Tongue (tissue), 1 donor: ENCODE measurements at regions not wholly inside any gene's neighbourhood (a gene's known extent, or its start where the extent isn't known, plus 50 kb on each side); places are given as distances from the start of the nearest gene placed in this dataset.
A peak's percentile ranks its signal among the peaks of the same experiment; 100 is the strongest.
"Not testable (repeated sequence)": the region's sequence is repeated elsewhere in the genome, so short reads cannot be mapped to it uniquely, and the experiment has no call there.

ENCODE experiments used
- DNase-seq: peaks from one replicate; pipeline ENCODE4 v3.0.0-alpha.2; 2015

DNA sequence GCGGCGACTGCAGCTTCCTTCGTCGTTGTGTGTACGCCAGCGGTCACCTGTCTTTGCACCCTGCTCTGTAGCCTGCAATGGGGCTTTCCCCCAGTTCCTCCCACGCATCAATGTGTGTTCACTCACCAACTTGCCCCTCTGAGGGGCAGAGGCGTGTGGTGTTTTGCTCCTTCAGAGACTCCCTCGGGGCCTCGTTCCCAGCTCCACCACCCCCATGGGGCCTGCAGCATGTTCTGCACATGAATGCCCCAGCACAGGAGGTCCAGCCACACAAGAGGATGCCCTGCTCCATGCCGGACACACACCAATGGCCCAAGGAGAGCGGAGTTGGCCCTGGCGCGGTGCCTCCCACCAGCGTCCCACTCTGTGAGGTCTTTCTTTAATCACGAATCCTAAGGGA lies 196.8 kb downstream of the BANP start:
- DNase-seq = not testable (repeated sequence)

DNA sequence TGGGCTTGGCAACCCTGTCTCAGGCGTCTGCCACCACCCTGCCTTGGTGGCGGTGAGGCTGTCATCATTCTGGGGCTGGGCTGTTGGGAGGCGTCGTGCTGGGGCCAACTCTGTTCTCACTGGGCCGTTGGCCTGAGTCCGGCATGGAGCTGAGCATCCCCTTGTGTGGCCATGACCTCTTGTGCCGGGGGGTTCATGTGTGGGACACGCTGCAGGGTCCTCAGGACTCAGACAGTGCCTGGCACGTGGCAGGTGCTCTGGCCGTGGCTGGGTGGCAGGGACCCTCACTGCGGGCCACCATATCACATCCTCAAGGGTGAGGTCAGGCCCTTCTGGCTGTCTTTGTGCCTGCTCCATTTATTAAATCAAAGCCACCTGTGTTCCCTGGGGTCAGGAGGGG lies 197.4 kb downstream of the BANP start:
- not testable (repeated sequence) for DNase-seq

DNA sequence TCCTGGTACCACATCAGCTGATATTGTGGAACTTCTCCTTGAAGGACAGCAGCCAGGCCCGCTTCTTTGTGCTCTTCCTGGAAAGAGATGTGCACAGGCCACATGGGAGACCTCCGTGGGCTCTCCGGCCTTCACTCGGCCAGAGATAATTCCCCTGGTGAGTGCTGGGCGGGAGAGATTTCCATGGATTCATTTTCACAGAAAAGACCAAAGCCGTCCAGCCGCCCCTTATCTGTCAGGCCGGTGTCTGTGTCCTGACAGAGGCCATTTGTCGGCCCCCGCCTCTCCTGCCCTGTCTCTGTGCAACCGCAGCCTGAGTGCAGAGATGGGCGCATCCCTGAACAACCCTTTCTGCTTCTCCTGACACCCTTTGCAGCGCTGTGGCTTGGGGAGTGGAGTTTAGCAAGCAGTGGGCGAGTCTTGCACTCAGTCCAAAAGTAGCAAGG lies 197.9 kb downstream of the BANP start:
- not testable (repeated sequence) for DNase-seq

DNA sequence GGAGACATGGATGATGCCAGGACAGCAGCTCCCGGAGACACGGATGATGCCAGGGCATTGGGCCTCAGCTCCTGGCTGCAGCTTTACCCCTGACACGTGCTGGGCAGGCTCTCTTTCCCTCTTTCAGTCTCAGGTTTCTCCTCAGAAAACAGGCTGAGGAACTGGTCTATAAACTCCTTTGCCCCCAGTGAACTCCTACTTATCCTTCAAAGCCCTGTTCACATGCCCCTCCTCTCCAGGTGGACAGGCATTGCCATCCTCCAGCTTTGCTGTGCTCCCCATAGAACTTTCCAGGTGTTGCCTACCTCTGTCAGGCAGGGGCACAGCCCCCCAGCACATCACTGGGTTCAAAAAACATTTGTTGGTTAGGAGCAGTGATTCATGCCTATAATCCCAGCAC lies 198.4 kb downstream of the BANP start:
- DNase-seq = not testable (repeated sequence)

DNA sequence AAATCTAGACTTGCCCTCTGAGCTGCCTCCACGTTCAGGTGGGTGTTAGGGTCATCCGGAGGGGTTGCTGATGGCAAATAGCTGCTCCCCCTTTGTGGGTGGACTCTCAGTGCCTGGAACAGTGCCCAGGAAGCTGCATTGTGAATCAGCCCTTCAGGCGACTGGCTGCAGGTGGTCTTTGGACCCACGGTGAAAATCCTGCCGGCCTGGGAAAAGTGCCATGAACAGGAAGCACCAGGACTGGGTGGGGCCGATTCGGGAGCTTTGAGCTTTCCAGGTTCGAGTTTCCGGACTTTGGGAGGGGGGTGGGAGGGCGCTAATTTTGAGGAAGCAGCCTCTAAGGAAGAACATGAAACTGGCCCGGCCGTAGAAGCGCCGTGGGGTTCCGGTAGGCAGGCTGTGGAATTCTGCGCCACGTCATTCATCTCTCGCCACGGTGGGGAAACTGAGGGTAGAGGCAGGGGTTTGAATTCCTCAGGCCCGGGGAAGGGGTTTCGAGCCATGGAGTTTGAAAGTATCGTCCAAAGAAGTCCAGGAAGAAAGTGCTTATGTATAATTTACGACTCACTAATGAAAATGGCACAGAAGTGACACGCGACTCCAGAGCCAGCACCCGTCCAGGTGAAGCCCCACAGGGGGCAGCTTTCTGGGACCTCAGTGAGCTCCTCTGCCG lies 199.4 kb downstream of the BANP start:
- not testable (repeated sequence) for DNase-seq

DNA sequence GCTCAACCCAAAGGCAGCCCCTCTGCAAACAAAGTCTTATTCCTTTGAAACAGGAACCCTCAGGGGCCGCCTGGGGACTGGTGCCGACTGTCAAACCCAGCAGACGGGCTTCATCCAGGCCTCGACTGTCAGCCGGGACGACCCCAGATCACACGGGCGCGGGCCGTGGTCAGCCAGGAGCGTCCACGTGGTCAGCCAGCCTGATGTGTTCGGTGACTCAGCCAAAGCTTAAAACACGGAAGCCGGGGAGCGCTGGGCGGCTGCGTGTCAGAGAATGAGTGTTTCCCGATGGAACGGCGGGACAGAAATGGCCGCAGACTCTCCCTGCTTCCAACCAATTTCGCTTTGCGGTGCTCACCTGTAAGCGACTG lies 199.9 kb downstream of the BANP start:
- not testable (repeated sequence) for DNase-seq

DNA sequence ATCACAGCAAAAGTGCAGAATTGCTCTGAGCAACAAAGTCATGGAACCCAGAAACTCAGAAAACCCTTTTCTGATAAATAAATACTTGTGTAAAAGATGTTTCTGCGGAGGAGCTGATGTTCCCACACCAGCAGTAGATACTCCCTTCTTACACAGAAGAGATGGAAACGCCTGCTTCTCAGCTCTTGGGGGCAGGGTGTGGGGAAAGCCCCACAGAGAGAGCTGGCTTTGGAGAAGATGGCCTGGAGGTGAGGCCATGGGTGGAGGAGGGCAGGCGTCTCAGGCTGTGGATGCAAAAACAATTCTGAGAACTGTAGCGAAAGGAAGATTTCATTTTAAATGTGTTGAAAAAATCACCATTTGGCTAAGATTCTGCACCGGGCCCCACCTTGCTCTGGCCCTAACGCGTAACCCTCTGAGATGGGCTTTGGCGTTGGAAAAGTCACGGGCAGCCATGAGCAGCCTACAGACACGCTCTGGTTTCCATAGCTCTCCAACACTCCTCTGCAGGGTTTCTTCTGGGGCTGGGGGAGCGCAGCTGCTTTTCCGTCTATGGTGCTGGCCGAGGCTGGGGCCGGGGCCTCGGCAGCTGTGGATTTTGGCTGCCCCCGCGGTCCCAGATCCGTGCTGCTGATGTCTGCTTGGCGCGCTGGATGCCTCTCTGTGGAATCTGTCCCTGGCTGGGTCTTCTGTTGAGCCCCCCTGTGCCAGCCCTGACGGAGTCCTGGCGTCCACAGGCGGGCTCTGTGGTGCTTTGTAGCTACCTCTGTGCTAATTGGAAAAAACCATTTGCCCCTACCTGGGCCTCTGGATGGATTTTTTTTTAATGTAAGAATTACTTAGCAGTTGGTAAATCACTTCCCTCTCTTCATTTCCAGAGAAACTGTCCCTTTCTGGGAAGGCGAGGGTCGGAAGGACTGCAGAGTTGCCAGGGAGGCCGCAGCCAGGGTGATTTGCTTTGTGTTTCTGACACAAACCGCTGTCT lies 200.9 kb downstream of the BANP start:
- peak; percentile 88 for DNase-seq

DNA sequence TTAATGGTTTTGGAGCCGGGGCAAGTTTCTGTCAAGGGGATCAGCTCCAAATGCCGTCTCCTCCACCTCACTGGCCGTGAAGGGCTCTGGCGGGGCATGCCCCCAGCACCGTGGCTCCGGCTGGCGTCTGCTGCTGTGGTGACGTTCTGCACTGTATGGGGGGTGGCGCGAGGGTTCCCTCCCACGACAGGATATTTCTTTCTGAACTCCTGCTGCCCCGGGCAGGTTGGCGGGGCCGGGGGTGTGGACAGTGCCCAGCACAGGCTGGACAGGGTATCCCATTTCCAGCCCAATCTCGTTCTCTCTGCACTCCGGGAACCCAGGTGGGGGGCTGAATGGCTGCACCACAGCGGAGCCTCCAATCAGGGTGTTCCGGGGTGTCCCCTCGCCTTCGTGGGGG lies 201.6 kb downstream of the BANP start:
- not testable (repeated sequence) for DNase-seq

DNA sequence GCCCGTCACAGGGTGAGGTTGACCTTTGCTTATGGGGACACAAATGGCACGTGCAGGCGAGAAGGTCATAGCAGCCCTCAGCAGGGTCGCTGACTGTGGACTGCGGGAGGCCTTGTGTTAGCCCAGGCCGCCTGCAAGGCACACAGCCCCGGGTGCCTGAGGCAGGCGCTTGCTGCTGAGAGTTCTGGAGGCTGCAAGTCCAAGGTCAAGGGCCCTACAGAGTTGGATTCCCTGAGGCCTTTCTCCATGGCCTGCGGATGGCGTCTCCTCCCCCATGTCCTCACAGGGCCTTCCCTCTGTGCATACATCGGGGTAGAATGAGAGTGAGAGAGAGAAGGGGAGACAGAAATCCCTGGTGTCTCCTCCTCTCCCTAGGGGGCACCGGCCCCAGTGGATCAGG lies 202.3 kb downstream of the BANP start:
- not testable (repeated sequence) for DNase-seq

DNA sequence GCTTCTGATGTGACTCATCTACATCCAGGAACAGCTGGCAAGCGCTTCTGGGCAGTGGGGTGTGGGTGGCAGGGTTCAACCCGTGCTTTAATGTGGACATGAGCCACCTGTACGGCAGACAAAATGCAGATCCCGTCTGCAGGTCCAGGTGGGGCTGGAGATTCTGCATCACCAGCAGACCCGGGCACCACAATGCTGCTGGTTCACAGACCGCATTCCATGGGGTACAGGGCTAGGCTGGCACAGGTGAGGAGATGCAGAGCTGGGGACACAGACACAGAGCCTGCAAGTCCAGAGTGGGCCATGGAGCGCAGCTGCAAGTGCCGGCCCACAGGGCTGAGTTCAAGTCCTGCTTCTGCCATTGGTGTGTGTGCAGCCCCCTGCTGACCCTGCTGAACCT lies 203.7 kb downstream of the BANP start:
- not testable (repeated sequence) for DNase-seq

DNA sequence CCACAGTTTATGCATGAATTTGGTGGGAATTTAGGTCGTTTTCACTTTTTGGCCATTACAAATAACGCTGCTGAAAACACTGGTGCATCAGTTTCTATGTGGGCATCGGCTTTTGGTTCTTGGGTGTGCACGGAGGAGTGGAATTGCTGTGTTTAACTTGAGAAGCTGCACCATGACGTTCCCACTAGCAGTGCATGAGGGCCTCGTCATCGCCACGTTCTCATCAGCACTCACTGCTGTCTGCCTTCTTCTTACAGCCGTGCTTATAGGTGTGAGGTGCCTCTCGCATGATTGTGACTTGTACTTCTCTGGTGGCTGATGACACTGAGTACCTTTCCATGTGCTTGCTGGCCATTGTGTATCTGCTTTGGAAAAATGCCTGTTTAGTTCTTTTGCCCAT lies 204.4 kb downstream of the BANP start:
- DNase-seq = not testable (repeated sequence)

DNA sequence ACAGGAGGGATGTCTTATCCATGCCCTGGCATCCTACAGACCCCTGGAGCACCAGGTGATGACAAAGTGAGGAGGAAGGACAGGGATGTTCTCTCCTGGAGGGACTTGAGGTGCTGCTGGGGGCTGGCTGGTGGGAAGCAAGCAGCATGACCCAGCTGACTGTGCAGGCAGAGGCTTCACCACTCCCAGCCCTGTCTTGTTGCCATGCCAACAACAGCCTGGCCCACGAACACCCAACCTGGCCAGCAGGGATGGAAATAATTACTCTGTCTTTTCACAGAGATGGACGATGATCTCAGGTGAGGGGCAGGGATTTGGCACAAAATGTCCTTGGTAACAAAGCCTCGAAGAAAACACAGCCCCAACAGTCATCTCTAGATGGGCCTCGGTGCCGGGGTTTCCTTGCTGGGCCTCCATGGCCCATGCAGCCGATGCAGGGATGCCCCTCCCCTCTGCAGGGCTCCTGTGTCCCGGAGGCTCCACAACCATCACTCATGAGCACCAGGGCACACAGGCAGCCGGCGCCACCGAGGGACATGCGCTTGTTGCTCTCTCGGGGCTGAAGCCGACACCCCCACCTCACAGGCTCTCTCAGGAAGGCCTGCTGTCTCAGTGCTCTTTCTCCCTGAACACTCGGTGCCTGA lies 205.5 kb downstream of the BANP start:
- not testable (repeated sequence) for DNase-seq

DNA sequence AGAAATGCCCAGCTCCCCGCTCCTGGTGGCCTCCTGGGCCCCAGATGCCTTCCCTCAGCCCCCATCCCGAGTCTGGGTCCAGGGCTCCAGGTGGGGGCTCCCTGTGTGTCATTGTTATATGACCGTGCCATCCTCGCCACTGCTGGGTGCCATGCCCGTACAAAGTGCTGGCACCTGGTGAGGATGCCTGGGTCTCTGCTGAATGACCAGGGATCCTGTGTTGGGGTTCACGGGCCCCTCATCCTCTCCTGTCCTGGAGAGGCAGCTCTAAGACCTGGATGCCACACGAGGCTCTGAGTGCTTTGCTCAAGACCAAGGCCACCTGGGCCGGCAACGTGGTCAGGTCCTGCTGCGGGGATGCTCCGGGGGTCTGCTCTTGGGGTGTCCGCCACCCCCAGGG lies 206.5 kb downstream of the BANP start:
- not testable (repeated sequence) for DNase-seq

DNA sequence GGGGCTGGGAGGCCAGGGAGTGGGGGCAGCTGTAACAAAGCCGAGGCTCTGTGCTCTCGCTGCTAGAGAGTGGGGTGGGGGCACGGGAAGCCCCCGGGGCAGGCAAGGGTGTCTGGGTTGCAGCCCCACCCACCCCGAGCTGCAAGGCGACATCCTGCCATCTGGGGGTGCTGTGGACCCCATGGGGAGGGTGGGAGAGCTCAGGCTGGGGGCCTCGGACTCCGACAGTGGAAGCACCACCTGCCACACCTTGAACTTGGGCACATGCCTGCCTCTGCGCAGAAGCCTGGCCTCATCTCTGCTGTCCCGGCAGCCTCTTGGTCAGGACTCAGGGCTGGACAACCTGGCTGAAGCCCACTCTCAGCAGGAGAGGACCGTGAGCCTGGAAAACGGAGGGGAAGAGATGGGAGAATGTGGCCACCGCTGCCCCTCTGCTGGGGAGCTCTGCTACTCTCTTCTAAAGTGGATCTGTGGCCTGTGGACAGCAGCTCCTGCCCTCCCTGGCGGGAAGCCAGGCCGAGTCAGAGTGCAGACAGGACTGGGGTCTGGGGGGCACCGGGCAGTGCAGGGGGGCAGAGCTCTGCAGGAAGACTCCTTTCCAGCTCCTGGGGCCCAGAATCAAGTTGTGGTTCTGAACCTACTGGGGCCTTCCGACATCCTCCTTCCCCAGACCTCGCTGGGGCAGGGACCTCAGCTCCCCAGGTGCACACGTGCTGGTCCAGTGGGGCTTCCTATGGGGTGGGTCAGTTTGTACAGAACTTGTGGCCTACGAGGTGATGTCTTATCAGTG lies 207.2 kb downstream of the BANP start:
- DNase-seq = not testable (repeated sequence)

DNA sequence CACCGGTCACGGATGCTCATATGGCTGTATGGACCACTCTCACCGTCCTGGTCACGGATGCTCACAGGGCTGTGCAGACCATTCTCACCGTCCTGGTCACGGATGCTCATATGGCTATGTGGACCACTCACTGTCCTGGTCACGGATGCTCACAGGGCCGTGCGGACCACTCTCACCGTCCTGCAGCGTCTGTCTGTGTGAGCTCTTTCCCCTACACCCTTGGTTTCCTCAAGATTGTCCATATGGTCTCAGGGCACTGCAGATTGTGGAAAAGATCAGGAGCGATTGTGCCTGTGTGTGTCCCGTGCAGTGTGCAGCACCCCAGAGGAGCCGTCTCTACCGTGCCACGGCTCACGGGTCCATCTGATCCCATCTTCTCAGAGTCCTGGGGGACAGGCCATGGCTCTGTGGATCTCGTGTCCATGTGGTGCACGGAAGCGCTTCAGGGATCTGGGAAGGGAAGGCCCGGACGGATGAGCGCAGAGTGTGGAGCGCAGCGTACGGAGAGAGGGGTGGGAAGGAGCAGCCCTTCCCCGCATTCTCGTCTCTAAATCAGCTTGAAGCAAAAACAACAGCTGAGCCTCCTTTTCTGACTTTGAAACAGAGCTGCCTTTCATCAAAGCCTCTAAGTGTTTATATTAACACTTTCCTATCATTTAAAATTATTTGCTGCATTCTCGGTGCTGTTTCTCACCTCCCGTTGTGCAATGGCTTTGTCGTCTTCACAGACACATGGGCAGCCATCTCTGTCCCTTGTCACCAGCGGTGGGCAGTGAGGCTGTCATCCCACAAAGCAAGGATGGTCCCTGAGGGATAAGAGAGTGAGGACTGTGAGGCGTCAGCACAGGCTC lies 208.0 kb downstream of the BANP start:
- DNase-seq = not testable (repeated sequence)

DNA sequence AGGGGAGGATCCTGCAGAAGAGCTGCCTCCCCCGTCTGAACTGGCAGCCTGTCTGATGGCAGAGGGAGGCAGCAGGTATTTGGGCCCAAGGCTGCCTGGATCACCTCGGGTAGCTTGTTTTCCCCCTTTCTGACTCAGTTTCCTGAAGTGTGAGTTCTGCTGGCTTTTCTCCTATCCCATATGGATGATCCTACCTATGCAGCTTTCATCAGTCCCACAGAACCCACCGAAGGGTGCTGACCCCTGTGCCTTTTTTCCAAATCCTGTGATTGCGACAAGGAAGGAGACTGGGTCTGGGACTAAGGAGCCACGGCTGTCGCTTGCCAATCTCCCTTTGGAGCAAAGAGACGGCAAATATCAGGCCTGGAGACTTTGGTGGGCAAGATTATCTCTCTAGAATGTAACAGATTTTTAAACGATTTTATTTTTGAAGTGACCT lies 208.7 kb downstream of the BANP start:
- DNase-seq = not testable (repeated sequence)

DNA sequence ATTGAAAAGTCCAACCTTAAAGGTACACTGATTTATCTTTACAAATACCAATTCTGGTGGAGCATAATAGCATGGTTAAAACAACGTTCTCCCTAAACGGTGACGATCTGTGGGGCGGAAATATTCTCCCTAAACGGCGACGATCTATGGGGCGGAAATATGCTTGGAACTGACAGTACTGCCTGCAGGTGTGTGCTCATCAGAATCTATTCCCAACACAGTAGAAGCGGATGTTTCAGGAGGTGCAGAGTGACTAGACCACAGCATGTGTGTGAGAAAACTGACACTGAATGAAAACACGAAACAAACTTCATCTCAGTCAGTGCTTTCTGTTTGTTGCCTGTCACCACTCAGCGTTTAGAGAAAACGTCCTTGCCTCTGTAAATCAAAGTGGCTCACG lies 210.0 kb downstream of the BANP start:
- DNase-seq = not testable (repeated sequence)

DNA sequence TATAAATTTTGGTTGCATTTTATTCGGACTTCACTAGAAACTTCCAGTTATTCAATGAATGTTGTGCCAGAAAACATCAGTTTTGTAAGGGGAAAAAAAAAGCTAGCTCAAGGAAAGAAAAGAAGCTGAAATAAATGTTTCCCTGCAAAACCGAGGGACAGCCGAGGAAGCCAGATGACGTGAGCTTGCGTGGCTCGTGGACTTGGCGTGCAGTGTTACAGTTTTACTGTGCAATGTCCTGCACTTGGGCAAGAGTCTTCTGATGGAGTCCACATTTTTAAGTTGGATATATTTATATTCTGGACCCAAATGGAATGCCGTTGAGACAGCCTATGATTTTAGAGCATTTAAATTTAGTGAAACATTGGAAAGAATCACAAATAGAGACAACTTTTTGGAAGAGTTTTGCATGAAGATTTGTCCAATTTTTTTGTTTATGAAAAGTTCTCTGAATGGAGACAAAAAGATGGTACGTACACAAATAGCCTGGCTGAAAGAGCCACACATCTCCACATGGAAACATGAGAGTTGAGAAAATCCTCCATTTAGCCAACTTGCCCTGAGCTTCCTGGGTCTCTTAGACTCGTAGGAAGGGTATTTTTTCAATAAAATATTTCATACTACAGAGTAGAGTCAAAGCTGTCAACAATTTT lies 210.5 kb downstream of the BANP start:
- not testable (repeated sequence) for DNase-seq

DNA sequence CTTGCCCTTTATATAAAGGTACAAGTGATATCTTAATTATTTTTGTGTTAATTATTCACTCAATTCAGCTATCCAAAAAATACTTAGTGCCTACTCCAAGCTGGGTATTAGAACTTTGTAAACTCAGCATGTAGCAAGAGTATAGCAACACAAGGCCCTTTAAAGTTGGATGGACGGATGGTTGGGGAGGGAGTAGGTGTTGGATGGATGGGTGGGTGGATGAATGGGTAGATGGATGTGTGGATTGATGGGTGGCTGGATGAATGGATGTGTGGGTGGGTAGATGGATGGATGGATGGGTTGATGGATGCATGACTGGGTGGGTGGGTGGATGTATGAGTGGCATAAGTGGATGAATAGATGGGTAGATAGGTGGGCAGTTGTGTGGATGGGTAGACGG lies 211.5 kb downstream of the BANP start:
- DNase-seq = not testable (repeated sequence)
